ENCODE measurements at regions not wholly inside any gene's neighbourhood (a gene's known extent, or its start where the extent isn't known, plus 50 kb on each side); places are given as distances from the start of the nearest gene placed in this dataset.

- peak overlapping the region in 3 of 11 experiments; percentile 12 to 33 (median 16); a peak in 5 of 22 replicates for H3K27ac ChIP-seq
These were observed 347.0 kb upstream of the ID2 start for GRCh38 chr2:8334866-8335325.

GRCh38 chr2:8335801-8336200 is 346.1 kb upstream of the ID2 start:
- Histone ChIP-seq H3K4me1 (peaks cover 14 to 36% (median 33%) of the 10 kb centered on the region in 10 experiments), H3K36me3 (no peaks in the 10 kb centered on the region), H3K4me2 (no peak overlapping the region; a peak in 1 of 22 replicates), H4K20me1 (no peaks in the 10 kb centered on the region), H3K4me3 (no peak overlapping the region), H3K27ac (no peak overlapping the region), H3K9ac (no peak overlapping the region), H3K9me3 (replicated peaks in 1 of 11) (peaks cover 0 to 15% (median 5%) of the 10 kb centered on the region in 11 experiments; a peak in 11 of 22 replicates), H3K27me3 (no peaks in the 10 kb centered on the region)
- no peak for TF ChIP-seq Cebpa-rat (IDR thresholded peaks at IDR 0.05)

More at GRCh38 chr2:8334866-8335325, 347.0 kb upstream of the ID2 start:
- H4K20me1 ChIP-seq: no peaks in the 10 kb centered on the region
- H3K4me2 ChIP-seq: peak overlapping the region; percentile 39 to 81 (median 72)
- H3K4me1 ChIP-seq: peaks cover 16 to 41% (median 38%) of the 10 kb centered on the region in 10 experiments
- no peak for TF ChIP-seq Cebpa-rat (IDR thresholded peaks at IDR 0.05)
- H3K36me3 ChIP-seq: no peaks in the 10 kb centered on the region
- H3K9ac ChIP-seq: peak overlapping the region in 2 of 11 experiments; percentile 4 to 37; a peak in 1 of 22 replicates
- peaks cover 0 to 7% (median 0%) of the 10 kb centered on the region in 11 experiments; a peak in 2 of 22 replicates for H3K9me3 ChIP-seq (replicated peaks in 1 of 11)
- H3K27me3 ChIP-seq: no peaks in the 10 kb centered on the region
- H3K4me3 ChIP-seq: no peak overlapping the region

- peak overlapping the region in 10 of 11 experiments; percentile 10 to 59 (median 34); a peak in 18 of 22 replicates for H3K4me2 ChIP-seq
These were observed 344.5 kb upstream of the ID2 start for GRCh38 chr2:8337321-8337720.

GRCh38 chr2:8342407-8342806 is 339.4 kb upstream of the ID2 start:
- no peak overlapping the region for H3K4me3 ChIP-seq
- TF ChIP-seq Cebpa-rat (IDR thresholded peaks at IDR 0.05): no peak
- H3K4me1 ChIP-seq: peaks cover 0 to 7% (median 4%) of the 10 kb centered on the region in 10 experiments; a peak in 17 of 20 replicates
- no peaks in the 10 kb centered on the region for H3K27me3 ChIP-seq
- H3K9ac ChIP-seq: no peak overlapping the region
- H4K20me1 ChIP-seq: no peaks in the 10 kb centered on the region
- H3K9me3 ChIP-seq (replicated peaks in 1 of 11): peaks cover 0 to 16% (median 9%) of the 10 kb centered on the region in 11 experiments; a peak in 10 of 22 replicates
- H3K4me2 ChIP-seq: no peak overlapping the region
- peak overlapping the region in 1 of 11 experiments; percentile 14; a peak in 1 of 22 replicates for H3K27ac ChIP-seq
- no peaks in the 10 kb centered on the region for H3K36me3 ChIP-seq

More at GRCh38 chr2:8337321-8337720, 344.5 kb upstream of the ID2 start:
- no peaks in the 10 kb centered on the region for H4K20me1 ChIP-seq
- peaks cover 14 to 28% (median 26%) of the 10 kb centered on the region in 10 experiments for H3K4me1 ChIP-seq
- no peak overlapping the region for H3K27ac ChIP-seq
- H3K36me3 ChIP-seq: no peaks in the 10 kb centered on the region
- no peaks in the 10 kb centered on the region for H3K27me3 ChIP-seq
- H3K9me3 ChIP-seq (replicated peaks in 1 of 11): peaks cover 0 to 19% (median 9%) of the 10 kb centered on the region in 11 experiments; a peak in 11 of 22 replicates
- no peak overlapping the region for H3K4me3 ChIP-seq
- 0 out of 22 replicates have a peak, but pooled peaks of 1 of the 11 experiments have one; percentile 11 for TF ChIP-seq Cebpa-rat (IDR thresholded peaks at IDR 0.05)
- H3K9ac ChIP-seq: no peak overlapping the region

GRCh38 chr2:8343031-8343430 is 338.8 kb upstream of the ID2 start:
- no peak overlapping the region for H3K9ac ChIP-seq
- no peaks in the 10 kb centered on the region for H3K27me3 ChIP-seq
- H3K4me2 ChIP-seq: no peak overlapping the region
- H3K27ac ChIP-seq: no peak overlapping the region; a peak in 1 of 22 replicates
- H3K9me3 ChIP-seq (replicated peaks in 1 of 11): peaks cover 0 to 16% (median 9%) of the 10 kb centered on the region in 11 experiments; a peak in 10 of 22 replicates
- no peaks in the 10 kb centered on the region for H4K20me1 ChIP-seq
- H3K4me3 ChIP-seq: no peak overlapping the region
- TF ChIP-seq Cebpa-rat (IDR thresholded peaks at IDR 0.05): no peak
- H3K36me3 ChIP-seq: no peaks in the 10 kb centered on the region
- H3K4me1 ChIP-seq: peaks cover 0 to under 1% (median 0%) of the 10 kb centered on the region in 10 experiments; a peak in 1 of 20 replicates

- Histone ChIP-seq H3K36me3 (no peaks in the 10 kb centered on the region), H3K4me3 (no peak overlapping the region), H3K4me2 (no peak overlapping the region), H3K9ac (no peak overlapping the region), H3K4me1 (no peaks in the 10 kb centered on the region; a peak in 1 of 20 replicates), H3K27ac (no peak overlapping the region), H3K27me3 (no peaks in the 10 kb centered on the region), H4K20me1 (no peaks in the 10 kb centered on the region), H3K9me3 (replicated peaks in 1 of 11) (peaks cover 0 to 16% (median 9%) of the 10 kb centered on the region in 11 experiments; a peak in 10 of 22 replicates)
- no peak for TF ChIP-seq Cebpa-rat (IDR thresholded peaks at IDR 0.05)
These were observed 337.4 kb upstream of the ID2 start for GRCh38 chr2:8344144-8345097.

- no peak overlapping the region for H3K9ac ChIP-seq
- TF ChIP-seq Cebpa-rat (IDR thresholded peaks at IDR 0.05): no peak
- H3K9me3 ChIP-seq (replicated peaks in 1 of 11): peaks cover 0 to 15% (median 8%) of the 10 kb centered on the region in 11 experiments; a peak in 10 of 22 replicates
- H3K27ac ChIP-seq: 0 out of 22 replicates have a peak overlapping the region, but pooled peaks of 1 of the 11 experiments have one; percentile 13
- no peaks in the 10 kb centered on the region for H3K27me3 ChIP-seq
- no peak overlapping the region for H3K4me3 ChIP-seq
- no peak overlapping the region for H3K4me2 ChIP-seq
- no peaks in the 10 kb centered on the region; a peak in 1 of 20 replicates for H3K4me1 ChIP-seq
- no peaks in the 10 kb centered on the region for H3K36me3 ChIP-seq
- H4K20me1 ChIP-seq: no peaks in the 10 kb centered on the region
These were observed 336.7 kb upstream of the ID2 start for GRCh38 chr2:8345200-8345599.

- Histone ChIP-seq H4K20me1 (no peaks in the 10 kb centered on the region), H3K36me3 (no peaks in the 10 kb centered on the region), H3K9ac (no peak overlapping the region), H3K27me3 (no peaks in the 10 kb centered on the region), H3K9me3 (replicated peaks in 1 of 11) (peaks cover 0 to 5% (median 0%) of the 10 kb centered on the region in 11 experiments; a peak in 1 of 22 replicates), H3K4me3 (no peak overlapping the region), H3K27ac (no peak overlapping the region), H3K4me1 (no peaks in the 10 kb centered on the region; a peak in 1 of 20 replicates), H3K4me2 (no peak overlapping the region)
- no peak for TF ChIP-seq Cebpa-rat (IDR thresholded peaks at IDR 0.05)
These were observed 335.6 kb upstream of the ID2 start for GRCh38 chr2:8346208-8346607.

All from BLaER1 treated with 17β-estradiol and CSF1 and Interleukin-3, amounts not matched to agents 10 nM and 100 nM (cell line).